ENCODE measurements at regions not wholly inside any gene's neighbourhood (a gene's known extent, or its start where the extent isn't known, plus 50 kb on each side); places are given as distances from the start of the nearest gene placed in this dataset.
"Not testable (repeated sequence)": the region's sequence is repeated elsewhere in the genome, so short reads cannot be mapped to it uniquely, and the experiment has no call there.

DNA sequence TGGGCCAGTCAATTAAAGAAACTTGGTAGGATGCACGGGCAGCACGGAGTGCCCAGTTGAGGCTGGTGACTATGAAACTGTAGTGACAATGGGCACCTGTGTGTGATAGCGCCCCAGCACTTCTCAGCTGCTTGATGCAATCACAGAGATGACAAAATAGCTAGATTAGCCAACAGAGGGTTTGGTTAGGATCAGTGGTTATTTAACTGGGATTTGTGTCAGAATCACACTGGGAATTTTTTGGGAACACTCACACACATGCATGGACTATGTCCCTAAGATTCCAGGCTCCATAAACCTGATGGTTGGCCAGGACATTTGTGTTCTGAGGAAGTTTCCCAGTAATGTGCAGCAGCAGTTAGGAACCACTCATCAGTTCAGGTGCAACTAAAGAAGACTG, 51.2 kb upstream of the DAAM1 start:
- CTCF ChIA-PET = interaction anchor here (1.3 kb wide), 1 partner anchor 12 kb away, joined by 3 read pairs; no protein-coding TSS in a partner anchor
- POLR2A ChIA-PET = no interaction called here
- H3K27me3 Mint-ChIP-seq = no peaks in the 10 kb centered on the region

GRCh38 chr14:59138576-59138975, 49.9 kb upstream of the DAAM1 start:
- POLR2A ChIA-PET; H3K4me3 Mint-ChIP-seq; H3K27me3 Mint-ChIP-seq; CTCF ChIA-PET; H3K36me3 Mint-ChIP-seq (ENCODE audit: low read depth); H3K27ac Mint-ChIP-seq; H3K9me3 Mint-ChIP-seq (ENCODE audit: low read depth); DNase-seq; intact Hi-C loops (cut with DNase I, micrococcal nuclease); H3K4me1 Mint-ChIP-seq; ATAC-seq: not testable (repeated sequence)

More for the DNA sequence above, 51.2 kb upstream of the DAAM1 start:
- intact Hi-C loops (cut with DNase I, micrococcal nuclease) = no loop called here
- no peak for ATAC-seq
- no peaks in the 10 kb centered on the region for H3K36me3 Mint-ChIP-seq (ENCODE audit: low read depth)
- no peaks in the 10 kb centered on the region for H3K9me3 Mint-ChIP-seq (ENCODE audit: low read depth)
- H3K27ac Mint-ChIP-seq = no peak overlapping the region
- H3K4me3 Mint-ChIP-seq = no peak overlapping the region
- no peaks in the 10 kb centered on the region for H3K4me1 Mint-ChIP-seq
- no peak for DNase-seq
